NCI-H1436 treated with DMSO at 0.1 percent for 48 hours (cell line): ENCODE measurements at regions not wholly inside any gene's neighbourhood (a gene's known extent, or its start where the extent isn't known, plus 50 kb on each side); places are given as distances from the start of the nearest gene placed in this dataset.

Experiments used
- DNase-seq: peaks from one replicate; lab custom pipeline; 2025; lab: John Stamatoyannopoulos, UW

DNA sequence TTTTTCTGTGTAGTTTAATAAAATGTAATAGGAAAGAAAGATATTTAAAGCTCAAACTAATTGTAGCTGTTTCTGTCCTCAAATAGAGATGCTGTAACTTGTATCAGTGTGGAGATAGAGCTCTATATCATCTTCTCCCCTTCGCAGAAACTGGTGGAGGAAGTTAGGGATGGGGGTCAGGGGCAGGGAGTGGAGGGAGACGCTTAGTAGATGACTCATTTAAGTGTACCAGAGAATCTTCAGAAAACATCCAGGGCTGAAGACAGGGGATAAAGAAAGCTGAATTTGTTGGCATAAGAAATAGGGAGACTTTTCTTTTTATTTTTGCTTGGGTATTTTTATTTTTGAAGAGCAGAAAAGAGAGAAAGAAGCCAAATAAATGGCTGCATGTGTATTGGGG, 282.6 kb upstream of the DPYD start:
- DNase-seq: no peak

- no peak for DNase-seq
Observed at GRCh38 chr1:98201666-98202081, 280.8 kb upstream of the DPYD start.

DNA sequence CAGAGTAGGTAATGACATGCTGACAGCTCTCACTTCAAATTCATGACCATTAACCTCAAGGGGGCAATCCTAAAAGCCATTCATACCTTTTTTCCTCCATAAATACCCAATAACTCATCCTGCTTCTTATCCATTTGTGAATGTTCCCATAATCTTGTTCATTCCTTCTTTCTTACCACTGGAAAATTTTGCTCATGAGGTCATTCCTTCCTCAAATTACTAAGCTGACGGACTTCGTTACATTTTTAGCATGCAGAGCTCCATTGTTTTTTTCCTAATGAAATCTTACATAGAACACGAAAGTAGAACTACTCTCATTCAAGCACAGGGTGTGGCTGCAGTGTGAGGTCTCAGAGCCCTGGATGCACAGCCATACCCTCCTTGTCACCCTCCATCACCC, 276.5 kb upstream of the DPYD start:
- no peak for DNase-seq

DNA sequence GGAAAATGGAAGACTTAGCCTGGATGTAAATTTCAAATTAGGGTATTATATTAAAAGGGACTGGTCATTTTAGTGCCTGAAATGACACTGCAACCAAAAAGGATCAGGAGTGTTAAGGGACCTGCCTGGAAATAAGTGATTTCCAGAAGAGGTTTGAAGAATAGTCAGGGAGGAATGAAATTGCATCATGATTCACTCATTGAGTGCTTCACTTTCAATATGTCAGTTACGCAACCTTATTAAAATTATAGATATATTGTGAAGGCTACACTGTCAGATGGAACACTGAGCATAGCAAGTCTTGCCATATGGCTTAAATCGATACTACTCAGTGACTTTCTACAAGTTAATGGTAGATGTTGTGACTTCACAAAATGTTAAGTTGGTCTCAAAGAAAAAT, 275.2 kb upstream of the DPYD start:
- no peak for DNase-seq

GRCh38 chr1:98188774-98189173, 267.9 kb upstream of the DPYD start:
- DNase-seq: no peak

- DNase-seq: no peak
Observed at GRCh38 chr1:98184856-98185255, 264.0 kb upstream of the DPYD start.

DNA sequence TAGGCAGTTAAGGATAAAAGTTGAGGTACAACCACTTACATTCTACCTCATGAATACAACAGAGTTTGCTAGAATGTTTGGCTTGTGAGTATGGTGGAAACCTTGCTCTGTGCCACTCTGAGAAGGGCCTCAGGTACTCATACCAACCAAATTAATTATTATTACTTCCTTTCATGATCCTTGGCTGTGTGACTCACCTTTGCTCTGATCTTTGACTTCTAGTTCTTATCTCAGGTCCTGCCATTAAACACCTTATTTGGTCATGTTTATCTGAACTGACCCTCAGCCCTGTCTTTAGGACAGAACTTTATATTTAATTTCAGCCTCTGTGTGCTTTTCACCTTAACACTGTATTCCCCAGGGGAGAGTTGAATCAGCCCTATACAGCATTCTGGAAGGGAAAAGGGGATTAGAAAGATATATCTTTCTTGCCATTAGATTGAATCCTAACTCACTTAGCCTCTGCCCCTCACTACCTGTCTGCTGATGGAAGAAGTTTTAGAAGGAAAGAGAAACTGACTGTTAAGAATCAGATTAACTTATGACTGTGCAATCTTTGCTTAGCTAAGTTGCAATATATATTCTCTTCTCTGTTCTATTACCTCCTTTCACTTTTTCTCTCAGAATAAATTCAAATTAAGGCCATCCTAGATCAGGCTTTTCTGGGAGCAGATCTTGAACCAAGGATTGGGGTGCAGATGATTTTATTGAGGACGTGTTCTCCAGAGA, 260.4 kb upstream of the DPYD start:
- DNase-seq: no peak

GRCh38 chr1:98179151-98179773, 258.4 kb upstream of the DPYD start:
- no peak for DNase-seq

GRCh38 chr1:98177751-98178150, 256.9 kb upstream of the DPYD start:
- DNase-seq: no peak

GRCh38 chr1:98176936-98177335, 256.1 kb upstream of the DPYD start:
- no peak for DNase-seq

- DNase-seq: no peak
Observed at GRCh38 chr1:98176414-98176813, 255.6 kb upstream of the DPYD start.

GRCh38 chr1:98172578-98172977, 251.7 kb upstream of the DPYD start:
- DNase-seq: no peak

GRCh38 chr1:98172022-98172421, 251.2 kb upstream of the DPYD start:
- DNase-seq: no peak

- no peak for DNase-seq
Observed at GRCh38 chr1:98164509-98164908, 243.7 kb upstream of the DPYD start.

GRCh38 chr1:98157524-98158313, 236.9 kb upstream of the DPYD start:
- DNase-seq: no peak

DNA sequence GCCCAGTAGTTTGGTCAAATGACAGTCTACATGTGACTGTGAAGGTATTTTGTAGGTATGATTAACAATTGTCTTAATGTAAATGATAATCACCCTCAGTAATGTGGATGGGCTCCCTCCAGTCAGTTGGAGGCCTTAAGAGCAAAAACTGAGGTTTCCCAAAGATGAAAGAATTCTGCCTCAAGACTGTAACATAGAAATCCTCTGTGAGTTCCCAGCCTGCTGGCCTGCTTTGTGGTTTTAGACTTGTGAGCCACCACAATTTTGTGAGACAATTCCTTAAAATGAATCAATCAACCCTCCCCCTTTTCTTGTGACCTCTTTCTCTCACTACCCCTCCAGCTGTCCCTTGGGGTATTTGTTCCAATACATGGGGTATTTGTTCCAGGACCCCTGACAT, 226.4 kb upstream of the DPYD start:
- no peak for DNase-seq

GRCh38 chr1:98145655-98146054, 224.8 kb upstream of the DPYD start:
- no peak for DNase-seq

- DNase-seq: no peak
Observed at GRCh38 chr1:98143403-98143802, 222.6 kb upstream of the DPYD start.

DNA sequence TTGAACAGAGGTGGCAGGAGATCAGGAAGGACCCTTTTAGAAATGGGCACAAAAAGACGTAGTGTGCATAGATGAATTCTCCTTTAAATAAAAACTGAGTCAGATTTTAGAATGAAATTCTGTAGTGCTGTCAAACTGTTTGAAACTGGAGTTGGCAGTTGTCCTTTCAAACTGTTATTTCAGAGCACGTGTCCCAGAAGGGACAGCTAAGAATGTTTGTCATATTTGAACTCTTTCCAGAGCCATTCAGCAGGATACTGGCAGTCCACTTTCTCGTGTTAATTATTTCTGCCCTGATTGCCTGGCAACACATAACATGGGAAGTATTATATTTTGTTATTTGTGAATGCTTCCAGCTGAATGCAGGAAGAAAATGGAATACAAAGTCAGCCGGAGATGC, 212.3 kb upstream of the DPYD start:
- no peak for DNase-seq

- no peak for DNase-seq
Observed at GRCh38 chr1:98130408-98130807, 209.6 kb upstream of the DPYD start.

- DNase-seq: no peak
Observed at GRCh38 chr1:98129491-98129890, 208.7 kb upstream of the DPYD start.

- DNase-seq: no peak
Observed at GRCh38 chr1:98126740-98127139, 205.9 kb upstream of the DPYD start.

DNA sequence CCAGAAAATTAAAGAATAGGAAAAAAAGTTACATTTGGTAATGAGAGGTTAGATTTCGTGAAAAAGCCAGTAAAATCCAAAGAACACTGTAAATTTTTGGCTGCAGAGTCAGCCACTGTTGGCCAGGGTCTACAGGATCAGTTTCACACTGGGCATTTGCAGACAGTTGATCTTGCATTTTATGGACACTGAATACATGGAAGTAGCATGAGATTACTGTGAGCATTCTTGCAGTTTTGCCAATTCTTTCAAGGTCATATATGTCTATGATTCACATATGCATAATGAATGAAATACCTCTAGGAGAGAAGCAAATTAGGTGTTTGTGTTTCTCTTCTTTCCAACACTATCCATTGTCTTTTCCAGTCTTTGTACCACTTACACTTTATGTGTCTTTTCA, 200.8 kb upstream of the DPYD start:
- no peak for DNase-seq
